ENCODE measurements at regions not wholly inside any gene's neighbourhood (a gene's known extent, or its start where the extent isn't known, plus 50 kb on each side); places are given as distances from the start of the nearest gene placed in this dataset.

DNA sequence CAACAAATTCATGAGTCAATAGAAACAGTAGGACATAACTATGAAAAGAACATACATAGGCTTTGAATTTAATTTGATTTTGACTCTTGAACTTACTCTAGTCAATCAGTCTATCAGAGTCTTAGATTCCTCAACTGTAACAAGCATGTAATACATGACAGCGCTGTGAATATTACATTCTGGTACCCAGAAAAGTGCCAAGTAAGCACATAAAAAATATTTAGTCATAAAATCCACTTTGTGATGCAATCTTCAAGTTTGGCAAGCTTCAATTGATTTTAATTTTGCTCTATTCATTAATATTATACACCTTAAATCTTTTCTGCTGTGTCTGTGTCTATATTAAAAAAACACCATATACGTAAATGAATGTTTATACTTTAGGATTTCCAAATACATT, 483.3 kb downstream of the PRR32 start:
- peaks cover 3% of the 10 kb centered on the region for H3K9me3 Mint-ChIP-seq (ENCODE audit: low read depth)
- no peaks in the 10 kb centered on the region for H3K4me1 Mint-ChIP-seq
- ATAC-seq (no peak), DNase-seq (no peak)
- no peaks in the 10 kb centered on the region for H3K27me3 Mint-ChIP-seq
- H3K36me3 Mint-ChIP-seq, result no peaks in the 10 kb centered on the region
- CTCF ChIA-PET, result no interaction called here
- no peak overlapping the region for H3K27ac Mint-ChIP-seq
- H3K4me3 Mint-ChIP-seq, result no peak overlapping the region

DNA sequence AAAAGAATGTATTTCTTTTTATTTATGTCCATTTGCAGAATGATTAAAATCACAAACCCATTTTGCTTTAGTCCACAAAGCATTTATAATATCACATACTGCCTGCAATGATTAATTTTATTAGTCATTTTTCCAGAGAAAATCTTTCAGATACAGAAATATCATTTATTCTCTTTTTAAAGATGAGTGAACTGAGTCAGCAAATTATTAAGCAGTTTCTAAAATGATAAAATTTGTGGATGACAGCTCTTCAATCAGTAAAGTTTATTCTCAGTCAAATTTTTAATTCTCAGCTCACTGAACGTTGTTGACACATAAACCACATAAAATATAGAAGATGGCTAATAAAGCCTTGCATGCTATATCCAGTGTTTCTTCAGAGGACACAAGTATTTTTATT, 485.5 kb downstream of the PRR32 start:
- ATAC-seq, result no peak
- H3K27me3 Mint-ChIP-seq, result no peaks in the 10 kb centered on the region
- DNase-seq, result no peak
- peaks cover 5% of the 10 kb centered on the region for H3K9me3 Mint-ChIP-seq (ENCODE audit: low read depth)
- H3K4me3 Mint-ChIP-seq, result no peak overlapping the region
- no peaks in the 10 kb centered on the region for H3K4me1 Mint-ChIP-seq
- no peaks in the 10 kb centered on the region for H3K36me3 Mint-ChIP-seq
- no peak overlapping the region for H3K27ac Mint-ChIP-seq
- CTCF ChIA-PET, result no interaction called here

DNA sequence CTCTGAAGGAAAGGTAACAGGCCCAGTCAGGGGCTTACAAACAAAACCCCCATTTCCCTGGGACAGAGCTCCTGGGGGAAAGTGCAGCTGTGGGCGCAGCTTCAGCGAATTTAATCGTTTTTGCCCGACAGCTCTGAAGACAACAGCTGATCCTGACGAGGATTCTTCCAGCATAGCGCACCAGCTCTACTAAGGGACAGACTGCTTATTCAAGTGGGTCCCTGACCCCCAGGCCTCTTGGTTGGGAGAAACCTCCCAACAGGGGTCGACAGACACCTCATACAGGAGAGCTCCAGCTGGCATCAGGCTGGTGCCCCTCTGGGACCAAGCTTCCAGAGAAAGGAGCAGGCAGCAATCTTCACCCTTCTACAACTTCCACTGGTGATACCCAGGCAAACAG, 486.7 kb downstream of the PRR32 start:
- no peaks in the 10 kb centered on the region for H3K36me3 Mint-ChIP-seq
- H3K9me3 Mint-ChIP-seq (ENCODE audit: low read depth), result peaks cover 5% of the 10 kb centered on the region
- no peak overlapping the region for H3K4me3 Mint-ChIP-seq
- CTCF ChIA-PET, result no interaction called here
- no peaks in the 10 kb centered on the region for H3K27me3 Mint-ChIP-seq
- ATAC-seq (no peak), DNase-seq (no peak)
- H3K27ac Mint-ChIP-seq, result no peak overlapping the region
- no peaks in the 10 kb centered on the region for H3K4me1 Mint-ChIP-seq

DNA sequence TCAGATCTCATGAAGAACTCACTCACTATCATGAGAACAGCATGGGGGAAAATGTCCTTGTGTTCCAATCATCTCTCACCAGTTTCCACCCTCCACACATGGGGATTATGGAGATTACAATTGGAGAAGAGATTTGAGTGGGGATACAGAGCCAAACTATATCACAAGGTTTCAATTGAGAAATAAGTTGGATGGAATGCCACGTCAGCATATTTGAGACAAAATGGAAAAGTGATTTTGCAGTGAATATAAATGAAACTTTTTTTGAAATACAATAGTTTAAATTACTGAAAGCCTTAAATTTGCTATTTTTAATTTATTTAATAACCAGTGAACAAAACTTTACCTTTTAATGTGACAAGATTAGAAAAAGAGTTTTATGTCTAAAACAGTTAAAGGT, 494.1 kb downstream of the PRR32 start:
- H3K4me1 Mint-ChIP-seq, result no peaks in the 10 kb centered on the region
- CTCF ChIA-PET, result no interaction called here
- no peak for DNase-seq
- no peak overlapping the region for H3K27ac Mint-ChIP-seq
- no peaks in the 10 kb centered on the region for H3K27me3 Mint-ChIP-seq
- H3K4me3 Mint-ChIP-seq, result no peak overlapping the region
- no peaks in the 10 kb centered on the region for H3K36me3 Mint-ChIP-seq
- no peak for ATAC-seq
- H3K9me3 Mint-ChIP-seq (ENCODE audit: low read depth), result peaks cover 1% of the 10 kb centered on the region

DNA sequence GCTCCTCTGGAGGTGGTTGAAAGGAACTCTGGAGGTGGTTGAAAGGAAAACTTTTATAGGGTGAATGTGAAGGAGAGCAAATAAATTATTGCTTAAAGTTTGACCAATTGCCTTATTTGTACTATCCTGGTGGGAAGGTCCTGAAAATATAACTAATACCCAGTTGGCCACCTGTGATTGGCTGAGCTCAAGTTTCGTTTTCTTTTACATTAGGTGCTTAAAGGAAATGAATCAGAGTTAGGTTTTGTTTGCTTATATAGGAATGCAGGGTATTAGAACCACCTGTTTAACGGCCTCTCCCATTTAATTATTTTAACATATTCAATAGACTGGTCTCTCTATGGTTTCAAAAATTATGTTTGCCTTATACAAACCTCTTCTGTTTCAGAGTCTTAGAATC, 497.6 kb downstream of the PRR32 start:
- H3K9me3 Mint-ChIP-seq (ENCODE audit: low read depth), result peaks cover 2% of the 10 kb centered on the region
- no peak for DNase-seq
- CTCF ChIA-PET, result no interaction called here
- no peak for ATAC-seq
- H3K27me3 Mint-ChIP-seq, result no peaks in the 10 kb centered on the region
- no peaks in the 10 kb centered on the region for H3K4me1 Mint-ChIP-seq
- no peaks in the 10 kb centered on the region for H3K36me3 Mint-ChIP-seq
- no peak overlapping the region for H3K4me3 Mint-ChIP-seq
- H3K27ac Mint-ChIP-seq, result no peak overlapping the region

DNA sequence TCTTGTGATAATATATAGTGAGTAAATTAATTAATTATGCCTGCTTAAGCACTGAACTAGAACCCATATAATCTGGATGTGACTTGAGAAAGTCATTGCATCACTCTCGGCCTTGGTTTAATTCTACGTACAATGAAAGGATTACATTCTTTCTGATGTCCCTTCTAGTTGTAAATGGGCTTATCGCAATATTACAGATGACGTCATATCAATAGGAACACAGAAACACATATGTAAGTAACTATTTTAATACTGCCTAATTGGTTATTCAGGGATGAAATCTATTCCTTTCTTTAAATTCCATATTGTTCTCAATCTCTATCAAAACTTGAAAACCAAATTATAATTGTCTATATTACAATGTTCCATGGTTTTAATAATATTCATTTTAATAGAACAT, 504.6 kb downstream of the PRR32 start:
- H3K27ac Mint-ChIP-seq, result no peak overlapping the region
- no peak overlapping the region for H3K4me3 Mint-ChIP-seq
- CTCF ChIA-PET, result no interaction called here
- ATAC-seq, result no peak
- H3K27me3 Mint-ChIP-seq, result no peaks in the 10 kb centered on the region
- no peak for DNase-seq
- H3K9me3 Mint-ChIP-seq (ENCODE audit: low read depth), result peaks cover 2% of the 10 kb centered on the region
- H3K4me1 Mint-ChIP-seq, result no peaks in the 10 kb centered on the region
- no peaks in the 10 kb centered on the region for H3K36me3 Mint-ChIP-seq

Data from activated CD8-positive, alpha-beta memory T cell treated with anti-CD3 and anti-CD28 coated beads, Interleukin-2, amount 10 ng/mL, durations not matched to agents 7 days and 5 days (primary cell).